Transverse colon (tissue), 4 donors: ENCODE measurements at regions not wholly inside any gene's neighbourhood (a gene's known extent, or its start where the extent isn't known, plus 50 kb on each side); places are given as distances from the start of the nearest gene placed in this dataset.
A peak's percentile ranks its signal among the peaks of the same experiment; 100 is the strongest.
"Not testable (repeated sequence)": the region's sequence is repeated elsewhere in the genome, so short reads cannot be mapped to it uniquely, and the experiment has no call there.

Experiments used
- DNase-seq: peaks from one replicate; pipeline ENCODE4 v3.0.0-alpha.2; 2019
- H3K27ac ChIP-seq, 4 donors: fragments of 200-600 bp; sonication (generic); 2 replicates each; pipeline ENCODE4 v1.5.1; 2016 to 2018; ENCODE audit warnings: inconsistent platforms in 4 of 4
- H3K27me3 ChIP-seq: fragments of 200-600 bp; sonication (generic); 2 replicates; pipeline ENCODE4 v1.5.1; 2017; ENCODE audit warnings: inconsistent platforms
- H3K36me3 ChIP-seq, 4 donors: fragments of 200-600 bp; sonication (generic); 2 replicates each; pipeline ENCODE4 v1.5.1; 2017 to 2019; ENCODE audit warnings: inconsistent platforms in 4 of 4
- H3K4me1 ChIP-seq, 4 donors: fragments of 200-600 bp; sonication (generic); 2 replicates each; pipeline ENCODE4 v1.5.1; 2017 to 2020; ENCODE audit warnings: inconsistent platforms in 4 of 4
- H3K4me3 ChIP-seq, 4 donors: fragments of 200-600 bp; sonication (generic); 1 replicate in 1 of 4; 2 replicates in 3 of 4; pipeline versions ENCODE4 v1.5.1 to v1.6.1; 2017 to 2019; ENCODE audit warnings: inconsistent platforms in 4 of 4
- H3K9me3 ChIP-seq, 2 donors: fragments of 200-600 bp; sonication (generic); 2 replicates each; pipeline ENCODE4 v1.5.1; 2017 to 2019; ENCODE audit warnings: inconsistent platforms in 2 of 2
- CTCF ChIP-seq, 5 experiments: fragments of 200-600 bp in 3 of 5; fragments of 450-650 bp in 2 of 5; sonication (generic) in 3 of 5; IDR thresholded peaks; 1 replicate in 2 of 5; 2 replicates in 3 of 5; pipeline ENCODE4 v1.5.1; 2016 to 2017; ENCODE audit warnings: antibody characterized with exemption in 5 of 5, inconsistent platforms in 3 of 5, mild to moderate bottlenecking in 2 of 5, moderate library complexity in 1 of 5
- EP300 ChIP-seq: sonication (generic); formaldehyde crosslinking; IDR thresholded peaks from one replicate; pipeline ENCODE4 v1.6.1; 2017; ENCODE audit warnings: antibody characterized with exemption, low read depth
- POLR2A ChIP-seq: fragments of 450-650 bp; IDR thresholded peaks from one replicate; pipeline ENCODE4 v1.6.1; 2016; ENCODE audit warnings: antibody characterized with exemption, mild to moderate bottlenecking, moderate library complexity
- POLR2AphosphoS5 ChIP-seq, 3 donors: sonication (generic); formaldehyde crosslinking; IDR thresholded peaks; one replicate each; pipeline ENCODE4 v1.6.1; 2016; ENCODE audit warnings: antibody characterized with exemption in 3 of 3
- WGBS, 2 donors: methylation state at CpG; one replicate each; pipeline ENCODE4 v1.1.5; 2018; ENCODE audit warnings: low coverage in 1 of 2; 5-methylcytosine and 5-hydroxymethylcytosine counted together
- in situ Hi-C, 4 donors: fragments of 200-750 bp; cut with MboI; loops; one replicate each; pipeline versions ENCODE4 v1.15.0 to v1.15.1; 2017; ENCODE audit warnings: low sequenced_read_pairs in 3 of 4, low pct_ligation_motif_present in 1 of 4, low pct_unique_long_range_greater_than_20kb in 1 of 4
- intact Hi-C: fragments of 100-400 bp; cut with DNase I; formaldehyde crosslinking; loops from one replicate; pipeline ENCODE4 v1.15.1; 2023; ENCODE audit warnings: low total_unique reads

GRCh38 chr1:242890192-242890741, 364.8 kb downstream of the CEP170 start:
- peaks cover 8% of the 10 kb centered on the region for H3K27me3 ChIP-seq
- no peak for DNase-seq
- H3K27ac ChIP-seq: no peak overlapping the region
- WGBS, 2 donors: 10% methylated on average over 14 of the region's 42 CpGs; no CpG with 5 or more reads in 1 of the 2 donors
- intact Hi-C loops: no loop called here
- peaks cover 0 to 6% (median 0%) of the 10 kb centered on the region in 4 donors for H3K4me1 ChIP-seq
- in situ Hi-C loops: no loop called here
- TF ChIP-seq EP300 (no peak), CTCF (IDR thresholded peaks at IDR 0.05) (no peak), POLR2A (no peak), POLR2AphosphoS5 (IDR thresholded peaks at IDR 0.05) (no peak)
- H3K4me3 ChIP-seq: no peak overlapping the region
- no peaks in the 10 kb centered on the region for H3K9me3 ChIP-seq
- no peaks in the 10 kb centered on the region for H3K36me3 ChIP-seq

GRCh38 chr1:242886137-242886536, 361.6 kb upstream of the PLD5 start:
- Histone ChIP-seq H3K27me3 (peaks cover 8% of the 10 kb centered on the region), H3K4me1 (peaks cover 0 to 6% (median 0%) of the 10 kb centered on the region in 4 donors), H3K4me3 (no peak overlapping the region), H3K27ac (no peak overlapping the region), H3K9me3 (no peaks in the 10 kb centered on the region), H3K36me3 (no peaks in the 10 kb centered on the region)
- intact Hi-C loops (no loop called here), in situ Hi-C loops (no loop called here)
- TF ChIP-seq CTCF (IDR thresholded peaks at IDR 0.05): no peak
- no peak for TF ChIP-seq EP300
- no peak for TF ChIP-seq POLR2A
- TF ChIP-seq POLR2AphosphoS5 (IDR thresholded peaks at IDR 0.05): no peak
- peak; percentile 16 for DNase-seq
- 9% methylated on average over 2 of the region's 2 CpGs; no CpG with 5 or more reads in 1 of the 2 donors for WGBS, 2 donors

GRCh38 chr1:242880022-242880421, 355.5 kb upstream of the PLD5 start:
- 75 to 94% methylated on average over 5 of the region's 5 CpGs for WGBS, 2 donors
- H3K4me3 ChIP-seq, in situ Hi-C loops, H3K27ac ChIP-seq, intact Hi-C loops, H3K4me1 ChIP-seq, H3K36me3 ChIP-seq, H3K9me3 ChIP-seq, DNase-seq, H3K27me3 ChIP-seq: not testable (repeated sequence)

- H3K27me3 ChIP-seq: no peaks in the 10 kb centered on the region
- H3K36me3 ChIP-seq: no peaks in the 10 kb centered on the region
- H3K9me3 ChIP-seq: no peaks in the 10 kb centered on the region
- TF ChIP-seq POLR2A: no peak
- no peak overlapping the region for H3K4me3 ChIP-seq
- H3K4me1 ChIP-seq: no peaks in the 10 kb centered on the region
- H3K27ac ChIP-seq: no peak overlapping the region
- DNase-seq: no peak
- in situ Hi-C loops: no loop called here
- intact Hi-C loops: no loop called here
Observed at GRCh38 chr1:242877743-242878142, 353.2 kb upstream of the PLD5 start.

GRCh38 chr1:242877229-242877628, 352.7 kb upstream of the PLD5 start:
- WGBS, 2 donors: 45 to 60% methylated on average over 1 to 2 of the region's 2 CpGs
- no peak for DNase-seq
- in situ Hi-C loops: no loop called here
- H3K4me3 ChIP-seq: no peak overlapping the region
- no peaks in the 10 kb centered on the region for H3K27me3 ChIP-seq
- no peaks in the 10 kb centered on the region for H3K4me1 ChIP-seq
- H3K36me3 ChIP-seq: no peaks in the 10 kb centered on the region
- TF ChIP-seq EP300: no peak
- no peak for TF ChIP-seq POLR2AphosphoS5 (IDR thresholded peaks at IDR 0.05)
- no peak for TF ChIP-seq POLR2A
- no peak for TF ChIP-seq CTCF (IDR thresholded peaks at IDR 0.05)
- H3K9me3 ChIP-seq: no peaks in the 10 kb centered on the region
- intact Hi-C loops: no loop called here
- H3K27ac ChIP-seq: no peak overlapping the region
